BJ (cell line): ENCODE measurements at regions not wholly inside any gene's neighbourhood (a gene's known extent, or its start where the extent isn't known, plus 50 kb on each side); places are given as distances from the start of the nearest gene placed in this dataset.

Experiments used
- CTCF ChIA-PET: fragments of 350-600 bp; formaldehyde crosslinking; extraction: SDS; loops from one replicate; lab custom pipeline; 2021; ENCODE audit warnings: antibody characterized with exemption, inconsistent platforms; lab: Yijun Ruan, JAX
- POLR2A ChIA-PET: fragments of 300-600 bp; sonication (Branson Sonifier 250); formaldehyde crosslinking; extraction: SDS; loops from one replicate; lab custom pipeline; 2021; ENCODE audit warnings: antibody characterized with exemption; lab: Charles Lee
- DNase-seq: peaks from one replicate; pipeline ENCODE4 v3.0.0-alpha.2; 2011; ENCODE audit warnings: low read depth
- H3K27me3 ChIP-seq: 2 replicates; pipeline ENCODE4 v1.6.0; 2011; ENCODE audit warnings: low read length; ENCODE audit not compliant: control insufficient read depth, insufficient read depth
- H3K36me3 ChIP-seq: 2 replicates; pipeline ENCODE4 v1.5.1; 2011; ENCODE audit warnings: low read length; ENCODE audit not compliant: control insufficient read depth, insufficient read depth
- H3K4me3 ChIP-seq: 2 replicates; pipeline ENCODE4 v1.5.1; 2011; ENCODE audit warnings: low read depth, mild to moderate bottlenecking, control low read depth, low read length
- CTCF ChIP-seq: IDR thresholded peaks from 2 replicates; pipeline ENCODE4 v1.5.1; 2011; ENCODE audit warnings: low read depth, mild to moderate bottlenecking, control low read depth, inconsistent platforms, low read length, moderate library complexity; ENCODE audit not compliant: insufficient read depth

- no peak for TF ChIP-seq CTCF
- POLR2A ChIA-PET = interaction anchor here (0.5 kb wide), 1 partner anchor 35 kb away, joined by 3 read pairs; no protein-coding TSS in a partner anchor
These were observed 58.6 kb upstream of the GLS start for GRCh38 chr2:190822043-190822442.

GRCh38 chr2:190827720-190828119 is 52.9 kb upstream of the GLS start:
- CTCF ChIA-PET = interaction anchor here (1.3 kb wide), 1 partner anchor 60 kb away, joined by 3 read pairs; no protein-coding TSS in a partner anchor
- Histone ChIP-seq H3K4me3 (no peak overlapping the region), H3K27me3 (no peaks in the 10 kb centered on the region), H3K36me3 (no peaks in the 10 kb centered on the region)
- TF ChIP-seq CTCF = no peak
- no peak for DNase-seq
- POLR2A ChIA-PET = no interaction called here

More at GRCh38 chr2:190822043-190822442, 58.6 kb upstream of the GLS start:
- DNase-seq = no peak
- no peaks in the 10 kb centered on the region for H3K36me3 ChIP-seq
- no peaks in the 10 kb centered on the region for H3K27me3 ChIP-seq
- CTCF ChIA-PET = no interaction called here
- no peak overlapping the region for H3K4me3 ChIP-seq

- CTCF ChIA-PET = no interaction called here
- Histone ChIP-seq H3K4me3 (no peak overlapping the region), H3K27me3 (no peaks in the 10 kb centered on the region), H3K36me3 (no peaks in the 10 kb centered on the region)
- POLR2A ChIA-PET = no interaction called here
- TF ChIP-seq CTCF = no peak
- DNase-seq = no peak
These were observed 51.0 kb upstream of the GLS start for GRCh38 chr2:190829642-190830041.
